ENCODE measurements at regions not wholly inside any gene's neighbourhood (a gene's known extent, or its start where the extent isn't known, plus 50 kb on each side); places are given as distances from the start of the nearest gene placed in this dataset.

DNA sequence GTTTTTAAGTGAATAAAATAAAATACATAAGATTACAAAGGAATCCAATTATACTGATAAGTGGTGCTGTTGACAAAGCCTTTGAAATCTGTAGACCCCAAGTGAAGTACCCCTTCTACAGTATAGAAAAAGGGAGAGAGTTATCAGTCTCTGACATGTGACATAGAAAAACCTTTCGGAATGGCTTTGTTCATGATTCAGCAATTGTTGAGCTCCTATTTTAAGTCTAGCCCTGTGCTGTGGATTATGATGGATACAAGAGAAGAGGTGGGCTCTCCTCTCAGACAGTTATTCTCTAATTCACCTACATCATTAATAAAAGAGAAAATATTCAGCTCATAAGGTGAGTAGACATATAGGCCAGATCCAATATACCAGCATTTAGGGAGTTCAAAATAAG is 53.3 kb upstream of the ITPKB start:
- no peak overlapping the region for H3K9ac ChIP-seq (replicated peaks in 1 of 4; ENCODE audit: extremely low read depth in 1 of 4, low read depth in 3 of 4, low read length in 3 of 4)

More for the DNA sequence above, 53.3 kb upstream of the ITPKB start:
- H2BK120ac ChIP-seq (replicated peaks; ENCODE audit: low read depth, low read length) = no peak overlapping the region
- no peaks in the 10 kb centered on the region for H3K4me1 ChIP-seq (replicated peaks in 1 of 4; ENCODE audit: control insufficient read depth in 3 of 4, insufficient read depth in 4 of 4, low read length in 3 of 4)
- H3K4me3 ChIP-seq (ENCODE audit: extremely low read depth in 1 of 4, insufficient read depth in 2 of 4, low read depth in 3 of 4, low read length in 4 of 4) = no peak overlapping the region
- no peak overlapping the region for H4K5ac ChIP-seq (ENCODE audit: insufficient read length, low read depth, low read length)
- no peak overlapping the region for H2AFZ ChIP-seq (ENCODE audit: low read length)
- no peak overlapping the region for H4K91ac ChIP-seq (replicated peaks; ENCODE audit: insufficient read length, low read length)
- 86% methylated on average over 1 of the region's 1 CpG; no CpG with 5 or more reads in 1 of the 2 experiments for WGBS, 2 experiments (ENCODE audit: extremely low coverage in 1 of 2, insufficient coverage in 1 of 2, insufficient read length in 1 of 2, insufficient replicate concordance in 2 of 2, low coverage in 1 of 2, low lambda C conversion rate in 2 of 2, missing lambda C conversion rate in 1 of 2)
- TF ChIP-seq EZH2 (IDR thresholded peaks at IDR 0.05; ENCODE audit: low read depth, low read length, severe bottlenecking) (no peak), SUZ12 (IDR thresholded peaks at IDR 0.05; ENCODE audit: low read length) (no peak), EGR1 (IDR thresholded peaks at IDR 0.05; ENCODE audit: borderline replicate concordance, low read depth, low read length) (no peak), SP1 (IDR thresholded peaks at IDR 0.05; ENCODE audit: low read depth, low read length) (no peak), RNF2 (IDR thresholded peaks at IDR 0.05; ENCODE audit: borderline replicate concordance, low read depth, low read length, missing control alignments, poor library complexity, severe bottlenecking) (no peak), CTBP2 (IDR thresholded peaks at IDR 0.05; ENCODE audit: borderline replicate concordance, insufficient read depth, insufficient read length, low read length) (no peak)
- TF ChIP-seq, protein P1, sequence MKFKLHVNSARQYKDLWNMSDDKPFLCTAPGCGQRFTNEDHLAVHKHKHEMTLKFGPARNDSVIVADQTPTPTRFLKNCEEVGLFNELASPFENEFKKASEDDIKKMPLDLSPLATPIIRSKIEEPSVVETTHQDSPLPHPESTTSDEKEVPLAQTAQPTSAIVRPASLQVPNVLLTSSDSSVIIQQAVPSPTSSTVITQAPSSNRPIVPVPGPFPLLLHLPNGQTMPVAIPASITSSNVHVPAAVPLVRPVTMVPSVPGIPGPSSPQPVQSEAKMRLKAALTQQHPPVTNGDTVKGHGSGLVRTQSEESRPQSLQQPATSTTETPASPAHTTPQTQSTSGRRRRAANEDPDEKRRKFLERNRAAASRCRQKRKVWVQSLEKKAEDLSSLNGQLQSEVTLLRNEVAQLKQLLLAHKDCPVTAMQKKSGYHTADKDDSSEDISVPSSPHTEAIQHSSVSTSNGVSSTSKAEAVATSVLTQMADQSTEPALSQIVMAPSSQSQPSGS (IDR thresholded peaks at IDR 0.05; ENCODE audit: low read length) = no peak
- TF ChIP-seq, protein P2, sequence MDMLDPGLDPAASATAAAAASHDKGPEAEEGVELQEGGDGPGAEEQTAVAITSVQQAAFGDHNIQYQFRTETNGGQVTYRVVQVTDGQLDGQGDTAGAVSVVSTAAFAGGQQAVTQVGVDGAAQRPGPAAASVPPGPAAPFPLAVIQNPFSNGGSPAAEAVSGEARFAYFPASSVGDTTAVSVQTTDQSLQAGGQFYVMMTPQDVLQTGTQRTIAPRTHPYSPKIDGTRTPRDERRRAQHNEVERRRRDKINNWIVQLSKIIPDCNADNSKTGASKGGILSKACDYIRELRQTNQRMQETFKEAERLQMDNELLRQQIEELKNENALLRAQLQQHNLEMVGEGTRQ (IDR thresholded peaks at IDR 0.05; ENCODE audit: low read length) = no peak
- TF ChIP-seq, protein P3, sequence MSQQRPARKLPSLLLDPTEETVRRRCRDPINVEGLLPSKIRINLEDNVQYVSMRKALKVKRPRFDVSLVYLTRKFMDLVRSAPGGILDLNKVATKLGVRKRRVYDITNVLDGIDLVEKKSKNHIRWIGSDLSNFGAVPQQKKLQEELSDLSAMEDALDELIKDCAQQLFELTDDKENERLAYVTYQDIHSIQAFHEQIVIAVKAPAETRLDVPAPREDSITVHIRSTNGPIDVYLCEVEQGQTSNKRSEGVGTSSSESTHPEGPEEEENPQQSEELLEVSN (IDR thresholded peaks at IDR 0.05) = no peak
- H3K56ac ChIP-seq (replicated peaks; ENCODE audit: insufficient read length, low read depth, low read length) = no peak overlapping the region
- no peaks in the 10 kb centered on the region for H3K9me3 ChIP-seq (ENCODE audit: insufficient read depth in 2 of 2, low read depth in 1 of 2, low read length in 1 of 2)
- H2BK20ac ChIP-seq (ENCODE audit: low read length) = no peak overlapping the region
- no peak overlapping the region for H3K4me2 ChIP-seq (ENCODE audit: insufficient read depth in 1 of 2, low read depth in 2 of 2, low read length in 2 of 2)
- no peak overlapping the region for H3K14ac ChIP-seq (ENCODE audit: insufficient read length)
- no peak overlapping the region for H3K18ac ChIP-seq (ENCODE audit: extremely low read depth, low read length)
- no peak overlapping the region for H4K8ac ChIP-seq (ENCODE audit: extremely low read depth, insufficient read depth, low read length)
- POLR2A ChIA-PET (ENCODE audit: partially characterized antibody) = no interaction called here
- H3K27ac ChIP-seq (ENCODE audit: low read depth, low read length) = no peak overlapping the region
- CTCF ChIA-PET (ENCODE audit: partially characterized antibody) = interaction anchor here (0.7 to 1.4 kb wide), 3 partner anchors 108 to 158 kb away, joined by 3 to 4 read pairs (median 4); no protein-coding TSS in a partner anchor
- FAIRE-seq = no peak
- H3K23ac ChIP-seq (ENCODE audit: insufficient read length) = no peak overlapping the region
- no peak for DNase-seq (ENCODE audit: low read depth in 1 of 2, low spot score in 2 of 2)
- no peaks in the 10 kb centered on the region for H3K79me2 ChIP-seq (ENCODE audit: control insufficient read depth in 1 of 2, insufficient read depth in 2 of 2, low read length in 2 of 2)
- no peak overlapping the region for H3K4ac ChIP-seq (replicated peaks; ENCODE audit: insufficient read length, low read depth, low read length)
- no peak overlapping the region for H2AK5ac ChIP-seq (ENCODE audit: low read depth, low read length)
- H2BK15ac ChIP-seq (ENCODE audit: low read length) = no peak overlapping the region
- H3K36me3 ChIP-seq (ENCODE audit: control insufficient read depth in 2 of 4, insufficient read depth in 4 of 4, low read length in 3 of 4) = no peaks in the 10 kb centered on the region
- no peak overlapping the region for H2BK12ac ChIP-seq (ENCODE audit: low read depth, low read length)
- no peaks in the 10 kb centered on the region for H3K27me3 ChIP-seq (replicated peaks in 1 of 4; ENCODE audit: control insufficient read depth in 3 of 4, extremely low read depth in 1 of 4, insufficient read depth in 3 of 4, low read length in 3 of 4)
- no peaks in the 10 kb centered on the region for H4K20me1 ChIP-seq (replicated peaks in 1 of 2; ENCODE audit: control insufficient read depth in 1 of 2, insufficient read depth in 2 of 2, low read length in 2 of 2)
- no peaks in the 10 kb centered on the region for H3K79me1 ChIP-seq (ENCODE audit: low read depth, low read length)
- no peak overlapping the region for H2BK5ac ChIP-seq (ENCODE audit: low read depth, low read length)
- no peaks in the 10 kb centered on the region for H3K23me2 ChIP-seq (ENCODE audit: low read depth, low read length)
